Breast epithelium (tissue), 4 donors: ENCODE measurements at regions not wholly inside any gene's neighbourhood (a gene's known extent, or its start where the extent isn't known, plus 50 kb on each side); places are given as distances from the start of the nearest gene placed in this dataset.

Experiments
- DNase-seq, 2 donors: peaks; one replicate each; pipeline ENCODE4 v3.0.0-alpha.2; 2019; ENCODE audit warnings: low spot score in 2 of 2
- H3K27ac ChIP-seq, 2 donors: fragments of 200-600 bp; sonication (generic) in 1 of 2; one replicate each; pipeline ENCODE4 v1.5.1; 2016 to 2019; ENCODE audit warnings: mild to moderate bottlenecking in 1 of 2
- H3K27me3 ChIP-seq, 2 donors: fragments of 200-600 bp; sonication (generic) in 1 of 2; one replicate each; pipeline versions ENCODE4 v1.5.1 to v1.6.0; 2017 to 2019; ENCODE audit warnings: control low read depth in 1 of 2, mild to moderate bottlenecking in 1 of 2
- H3K36me3 ChIP-seq: fragments of 200-600 bp; one replicate; pipeline ENCODE4 v1.5.1; 2019
- H3K4me1 ChIP-seq, 2 donors: fragments of 200-600 bp; sonication (generic); one replicate each; pipeline ENCODE4 v1.5.1; 2016 to 2019; ENCODE audit warnings: control low read depth in 1 of 2
- H3K4me3 ChIP-seq, 3 donors: fragments of 200-600 bp; sonication (generic); 1 replicate in 2 of 3; 2 replicates in 1 of 3; pipeline ENCODE4 v1.5.1; 2016 to 2019; ENCODE audit warnings: mild to moderate bottlenecking in 3 of 3, moderate library complexity in 2 of 3
- H3K9me3 ChIP-seq, 2 donors: fragments of 200-600 bp; sonication (generic) in 1 of 2; one replicate each; pipeline ENCODE4 v1.5.1; 2016 to 2019; ENCODE audit warnings: control low read depth in 1 of 2
- POLR2A ChIP-seq: fragments of 450-650 bp; IDR thresholded peaks from one replicate; pipeline ENCODE4 v1.6.1; 2016; ENCODE audit warnings: antibody characterized with exemption, mild to moderate bottlenecking, moderate library complexity
- POLR2AphosphoS5 ChIP-seq, 3 donors: sonication (generic); formaldehyde crosslinking; IDR thresholded peaks; one replicate each; pipeline ENCODE4 v1.6.1; 2017; ENCODE audit warnings: antibody characterized with exemption in 3 of 3
- intact Hi-C: fragments of 100-400 bp; cut with DNase I; formaldehyde crosslinking; loops from one replicate; pipeline ENCODE4 v1.15.1; 2023; ENCODE audit warnings: low total_unique reads
- TF ChIP-seq, protein P1 (sequence below), 3 donors: fragments of 450-650 bp; IDR thresholded peaks; one replicate each; pipeline ENCODE4 v1.5.1; 2016 to 2017; ENCODE audit warnings: antibody characterized with exemption in 3 of 3, mild to moderate bottlenecking in 3 of 3, moderate library complexity in 3 of 3

DNA sequence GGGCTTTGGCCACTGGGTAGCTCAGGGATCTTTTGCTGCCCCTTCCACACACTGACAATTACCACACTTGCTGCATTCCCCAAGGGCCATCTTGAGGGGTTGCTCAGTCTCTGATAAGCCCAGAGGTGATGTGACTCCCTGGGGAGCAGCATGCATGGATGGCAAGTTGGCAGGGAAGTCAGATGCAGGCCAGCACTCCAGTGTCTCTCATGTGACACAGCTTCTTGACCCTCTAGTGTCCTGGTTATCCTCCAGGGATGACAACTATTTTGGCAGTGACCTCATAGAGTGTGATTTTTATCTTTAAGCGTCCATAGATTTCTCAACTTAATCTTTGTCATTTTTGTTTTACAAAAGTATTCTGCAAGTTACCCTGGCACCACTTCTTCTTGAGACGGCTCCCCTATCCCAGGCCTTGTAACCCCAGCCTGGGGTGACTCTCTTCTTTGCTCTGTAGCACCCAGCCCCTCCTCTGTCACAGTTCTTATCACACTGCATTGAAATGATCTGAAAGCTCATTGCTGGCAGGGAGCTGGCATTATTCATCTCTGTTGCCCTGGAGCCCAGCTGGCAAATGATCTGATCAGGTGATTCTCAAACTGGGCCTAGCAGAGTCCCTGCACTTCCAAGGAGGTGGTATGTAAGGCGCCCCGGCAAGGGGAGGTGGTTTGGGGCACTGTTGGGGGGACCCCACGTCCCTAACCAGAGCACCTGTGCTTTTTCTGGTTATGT, 72.6 kb downstream of the TENT5C start:
- no peak overlapping the region for H3K4me3 ChIP-seq
- TF ChIP-seq, protein P1, sequence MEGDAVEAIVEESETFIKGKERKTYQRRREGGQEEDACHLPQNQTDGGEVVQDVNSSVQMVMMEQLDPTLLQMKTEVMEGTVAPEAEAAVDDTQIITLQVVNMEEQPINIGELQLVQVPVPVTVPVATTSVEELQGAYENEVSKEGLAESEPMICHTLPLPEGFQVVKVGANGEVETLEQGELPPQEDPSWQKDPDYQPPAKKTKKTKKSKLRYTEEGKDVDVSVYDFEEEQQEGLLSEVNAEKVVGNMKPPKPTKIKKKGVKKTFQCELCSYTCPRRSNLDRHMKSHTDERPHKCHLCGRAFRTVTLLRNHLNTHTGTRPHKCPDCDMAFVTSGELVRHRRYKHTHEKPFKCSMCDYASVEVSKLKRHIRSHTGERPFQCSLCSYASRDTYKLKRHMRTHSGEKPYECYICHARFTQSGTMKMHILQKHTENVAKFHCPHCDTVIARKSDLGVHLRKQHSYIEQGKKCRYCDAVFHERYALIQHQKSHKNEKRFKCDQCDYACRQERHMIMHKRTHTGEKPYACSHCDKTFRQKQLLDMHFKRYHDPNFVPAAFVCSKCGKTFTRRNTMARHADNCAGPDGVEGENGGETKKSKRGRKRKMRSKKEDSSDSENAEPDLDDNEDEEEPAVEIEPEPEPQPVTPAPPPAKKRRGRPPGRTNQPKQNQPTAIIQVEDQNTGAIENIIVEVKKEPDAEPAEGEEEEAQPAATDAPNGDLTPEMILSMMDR (IDR thresholded peaks at IDR 0.05), result no peak
- TF ChIP-seq POLR2AphosphoS5 (IDR thresholded peaks at IDR 0.05) (no peak), POLR2A (no peak)
- no peak overlapping the region for H3K27ac ChIP-seq
- H3K9me3 ChIP-seq, result no peaks in the 10 kb centered on the region
- H3K27me3 ChIP-seq, result no peaks in the 10 kb centered on the region
- intact Hi-C loops, result no loop called here
- no peaks in the 10 kb centered on the region for H3K4me1 ChIP-seq
- no peak for DNase-seq
- H3K36me3 ChIP-seq, result no peaks in the 10 kb centered on the region

GRCh38 chr1:117679299-117679698, 73.5 kb downstream of the TENT5C start:
- Histone ChIP-seq H3K4me3 (no peak overlapping the region), H3K27ac (no peak overlapping the region), H3K9me3 (no peaks in the 10 kb centered on the region), H3K27me3 (no peaks in the 10 kb centered on the region), H3K36me3 (no peaks in the 10 kb centered on the region), H3K4me1 (no peaks in the 10 kb centered on the region)
- TF ChIP-seq, protein P1 (IDR thresholded peaks at IDR 0.05), result no peak
- no peak for TF ChIP-seq POLR2A
- TF ChIP-seq POLR2AphosphoS5 (IDR thresholded peaks at IDR 0.05), result no peak
- intact Hi-C loops, result no loop called here
- no peak for DNase-seq

- no peak for DNase-seq
- H3K4me3 ChIP-seq, result no peak overlapping the region
- no peak for TF ChIP-seq POLR2AphosphoS5 (IDR thresholded peaks at IDR 0.05)
- TF ChIP-seq, protein P1 (IDR thresholded peaks at IDR 0.05), result no peak
- no peak for TF ChIP-seq POLR2A
Observed at GRCh38 chr1:117679868-117680267, 74.0 kb downstream of the TENT5C start.

GRCh38 chr1:117680316-117681002, 74.6 kb downstream of the TENT5C start:
- H3K36me3 ChIP-seq, result no peaks in the 10 kb centered on the region
- intact Hi-C loops, result no loop called here
- H3K4me3 ChIP-seq, result no peak overlapping the region
- no peak for DNase-seq
- no peaks in the 10 kb centered on the region for H3K4me1 ChIP-seq
- H3K27ac ChIP-seq, result no peak overlapping the region
- no peak for TF ChIP-seq POLR2AphosphoS5 (IDR thresholded peaks at IDR 0.05)
- no peak for TF ChIP-seq POLR2A
- TF ChIP-seq, protein P1 (IDR thresholded peaks at IDR 0.05), result no peak
- no peaks in the 10 kb centered on the region for H3K27me3 ChIP-seq
- no peaks in the 10 kb centered on the region for H3K9me3 ChIP-seq

More at GRCh38 chr1:117679868-117680267, 74.0 kb downstream of the TENT5C start:
- no peak overlapping the region for H3K27ac ChIP-seq
- H3K27me3 ChIP-seq, result no peaks in the 10 kb centered on the region
- H3K36me3 ChIP-seq, result no peaks in the 10 kb centered on the region
- intact Hi-C loops, result no loop called here
- no peaks in the 10 kb centered on the region for H3K4me1 ChIP-seq
- no peaks in the 10 kb centered on the region for H3K9me3 ChIP-seq
